Kidney (tissue), 13 donors: ENCODE measurements at regions not wholly inside any gene's neighbourhood (a gene's known extent, or its start where the extent isn't known, plus 50 kb on each side); places are given as distances from the start of the nearest gene placed in this dataset.

Experiments used
- DNase-seq, 5 donors: peaks; one replicate each; pipeline ENCODE4 v3.0.0-alpha.2; 2013 to 2020
- FAIRE-seq: peaks from 2 replicates; lab custom pipeline; 2012; peaks lifted over from hg19 to GRCh38; lab: Jason Lieb, UNC
- H3K27ac ChIP-seq, 2 donors: one replicate each; pipeline ENCODE4 v1.7.0; 2013; ENCODE audit warnings: low read depth in 2 of 2, low read length in 2 of 2, inconsistent platforms in 1 of 2
- H3K27me3 ChIP-seq: one replicate; pipeline ENCODE4 v1.7.1; 2013; ENCODE audit warnings: low read length, inconsistent platforms; ENCODE audit not compliant: control insufficient read depth, insufficient read depth
- H3K36me3 ChIP-seq, 3 donors: one replicate each; pipeline versions ENCODE4 v1.7.0 to v1.7.1; 2013; ENCODE audit warnings: low read length in 3 of 3, control low read depth in 1 of 3, inconsistent platforms in 1 of 3; ENCODE audit not compliant: insufficient read depth in 3 of 3, control insufficient read depth in 2 of 3
- H3K4me1 ChIP-seq, 3 donors: one replicate each; pipeline versions ENCODE4 v1.7.0 to v1.7.1; 2013; ENCODE audit warnings: low read length in 3 of 3, inconsistent platforms in 1 of 3, low read depth in 1 of 3; ENCODE audit not compliant: control insufficient read depth in 2 of 3, insufficient read depth in 2 of 3
- H3K4me3 ChIP-seq, 3 donors: one replicate each; pipeline versions ENCODE4 v1.7.0 to v1.8.1; 2013; ENCODE audit warnings: low read length in 3 of 3, control low read depth in 1 of 3, inconsistent platforms in 1 of 3
- H3K9ac ChIP-seq, 3 donors: one replicate each; pipeline versions ENCODE4 v1.7.0 to v1.7.1; 2013; ENCODE audit warnings: low read length in 3 of 3, control low read depth in 1 of 3, inconsistent platforms in 1 of 3
- H3K9me3 ChIP-seq, 3 donors: one replicate each; pipeline versions ENCODE4 v1.7.0 to v1.7.1; 2013; ENCODE audit warnings: low read length in 3 of 3, control low read depth in 1 of 3, inconsistent platforms in 1 of 3; ENCODE audit not compliant: control insufficient read depth in 2 of 3, insufficient read depth in 1 of 3
- intact Hi-C: fragments of 100-400 bp; cut with DNase I; formaldehyde crosslinking; loops from one replicate; pipeline ENCODE4 v1.11.1; 2022
- TF ChIP-seq, protein P1 (sequence below): IDR thresholded peaks from 3 replicates; pipeline ENCODE4 v1.5.1; 2012; ENCODE audit warnings: mild to moderate bottlenecking, moderate library complexity, borderline replicate concordance; ENCODE audit not compliant: insufficient read depth; ENCODE audit errors: extremely low read depth
- donor health status: control.
- donor health status: control.
- donor health status: control.
- donor health status: control.
- donor health status: control.
- donor health status: DM: yes; HTN: yes; CAD: no.
- donor health status: Normal renal cell carcinoma (clear cell type).

- no peaks in the 10 kb centered on the region for H3K27me3 ChIP-seq
- H3K4me1 ChIP-seq, result no peaks in the 10 kb centered on the region
- no peak overlapping the region for H3K4me3 ChIP-seq
- no peaks in the 10 kb centered on the region for H3K9me3 ChIP-seq
- TF ChIP-seq, protein P1, sequence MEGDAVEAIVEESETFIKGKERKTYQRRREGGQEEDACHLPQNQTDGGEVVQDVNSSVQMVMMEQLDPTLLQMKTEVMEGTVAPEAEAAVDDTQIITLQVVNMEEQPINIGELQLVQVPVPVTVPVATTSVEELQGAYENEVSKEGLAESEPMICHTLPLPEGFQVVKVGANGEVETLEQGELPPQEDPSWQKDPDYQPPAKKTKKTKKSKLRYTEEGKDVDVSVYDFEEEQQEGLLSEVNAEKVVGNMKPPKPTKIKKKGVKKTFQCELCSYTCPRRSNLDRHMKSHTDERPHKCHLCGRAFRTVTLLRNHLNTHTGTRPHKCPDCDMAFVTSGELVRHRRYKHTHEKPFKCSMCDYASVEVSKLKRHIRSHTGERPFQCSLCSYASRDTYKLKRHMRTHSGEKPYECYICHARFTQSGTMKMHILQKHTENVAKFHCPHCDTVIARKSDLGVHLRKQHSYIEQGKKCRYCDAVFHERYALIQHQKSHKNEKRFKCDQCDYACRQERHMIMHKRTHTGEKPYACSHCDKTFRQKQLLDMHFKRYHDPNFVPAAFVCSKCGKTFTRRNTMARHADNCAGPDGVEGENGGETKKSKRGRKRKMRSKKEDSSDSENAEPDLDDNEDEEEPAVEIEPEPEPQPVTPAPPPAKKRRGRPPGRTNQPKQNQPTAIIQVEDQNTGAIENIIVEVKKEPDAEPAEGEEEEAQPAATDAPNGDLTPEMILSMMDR, result no peak
- intact Hi-C loops, result no loop called here
- H3K9ac ChIP-seq, result no peak overlapping the region
- DNase-seq (peak in 1 of 5 donors; percentile 25), FAIRE-seq (no peak)
- H3K27ac ChIP-seq, result peak overlapping the region in 1 of 2 donors; percentile 17
- H3K36me3 ChIP-seq, result no peaks in the 10 kb centered on the region
These were observed 69.7 kb upstream of the TOX2 start for GRCh38 chr20:43844778-43845614.

DNA sequence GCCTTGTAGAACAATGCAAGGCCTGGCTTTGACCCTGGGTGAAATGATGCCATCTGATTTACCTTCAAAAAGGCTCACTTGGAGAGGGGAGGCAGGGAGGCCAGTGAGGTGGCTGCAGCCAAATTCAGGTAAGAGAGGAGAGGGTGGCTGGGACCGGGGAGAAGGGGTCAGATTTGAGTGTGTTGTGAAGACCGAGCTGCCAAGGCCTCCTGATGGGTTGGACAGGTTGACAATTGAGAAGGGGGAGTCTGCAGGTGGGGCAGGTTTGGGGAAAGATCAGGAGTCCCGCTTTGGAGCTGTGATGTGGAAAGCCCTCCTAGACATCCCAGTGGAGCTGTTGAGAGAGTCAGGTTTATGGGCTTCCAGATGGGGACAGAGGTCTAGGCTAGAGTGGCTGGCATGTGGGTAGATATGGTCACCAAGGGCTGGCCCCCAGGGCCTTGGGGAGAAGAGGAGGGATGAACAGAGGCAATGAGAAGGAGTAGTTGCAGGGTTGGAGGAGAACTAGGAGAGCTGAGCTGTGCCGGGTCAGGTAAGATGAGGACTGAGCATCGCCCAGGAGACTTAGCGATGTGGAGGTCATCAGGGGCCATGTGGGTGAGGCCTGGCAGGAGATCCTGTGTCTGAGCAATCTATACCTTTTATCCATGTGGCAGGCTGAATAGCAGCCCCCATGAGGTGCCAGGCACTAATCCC lies 70.5 kb upstream of the TOX2 start:
- H3K4me1 ChIP-seq, result no peaks in the 10 kb centered on the region
- intact Hi-C loops, result no loop called here
- no peaks in the 10 kb centered on the region for H3K36me3 ChIP-seq
- H3K9ac ChIP-seq, result no peak overlapping the region
- no peaks in the 10 kb centered on the region for H3K27me3 ChIP-seq
- FAIRE-seq (no peak), DNase-seq (no peak)
- TF ChIP-seq, protein P1, result no peak
- H3K9me3 ChIP-seq, result no peaks in the 10 kb centered on the region
- H3K4me3 ChIP-seq, result no peak overlapping the region
- H3K27ac ChIP-seq, result no peak overlapping the region

GRCh38 chr20:43843096-43843964 lies 71.3 kb upstream of the TOX2 start:
- TF ChIP-seq, protein P1, result no peak
- no peak overlapping the region for H3K27ac ChIP-seq
- no peaks in the 10 kb centered on the region for H3K36me3 ChIP-seq
- H3K9me3 ChIP-seq, result no peaks in the 10 kb centered on the region
- no peaks in the 10 kb centered on the region for H3K4me1 ChIP-seq
- no peak overlapping the region for H3K9ac ChIP-seq
- DNase-seq (no peak), FAIRE-seq (no peak)
- intact Hi-C loops, result no loop called here
- H3K4me3 ChIP-seq, result no peak overlapping the region
- no peaks in the 10 kb centered on the region for H3K27me3 ChIP-seq
